H9 (cell line): ENCODE measurements at regions not wholly inside any gene's neighbourhood (a gene's known extent, or its start where the extent isn't known, plus 50 kb on each side); places are given as distances from the start of the nearest gene placed in this dataset.

Experiments
- DNase-seq: peaks from one replicate; pipeline ENCODE4 v3.0.0-alpha.2; 2017
- H2AFZ ChIP-seq: one replicate; pipeline ENCODE4 v1.6.1; 2013; ENCODE audit warnings: mild to moderate bottlenecking, low read length, control low read depth, moderate library complexity
- H2AK5ac ChIP-seq: 2 replicates; pipeline ENCODE4 v1.6.1; 2013; ENCODE audit warnings: low read length, control low read depth, mixed read lengths; ENCODE audit not compliant: insufficient read length
- H2BK120ac ChIP-seq: one replicate; pipeline ENCODE4 v1.6.1; 2013; ENCODE audit warnings: low read depth, mild to moderate bottlenecking, low read length, control low read depth, inconsistent platforms; ENCODE audit not compliant: poor library complexity, severe bottlenecking
- H2BK12ac ChIP-seq: 2 replicates; pipeline ENCODE4 v1.6.1; 2013; ENCODE audit warnings: low read length, control low read depth, mixed read lengths, low read depth; ENCODE audit not compliant: insufficient read length
- H2BK15ac ChIP-seq: 2 replicates; pipeline ENCODE4 v1.6.1; 2013; ENCODE audit warnings: low read depth, low read length, control low read depth
- H2BK20ac ChIP-seq: one replicate; pipeline ENCODE4 v1.6.1; 2013; ENCODE audit warnings: low read depth, mild to moderate bottlenecking, low read length, control low read depth, inconsistent platforms; ENCODE audit not compliant: poor library complexity, severe bottlenecking
- H2BK5ac ChIP-seq: 2 replicates; pipeline ENCODE4 v1.6.1; 2013; ENCODE audit warnings: low read length, control low read depth, mixed read lengths; ENCODE audit not compliant: insufficient read length
- H3K14ac ChIP-seq: 2 replicates; pipeline ENCODE4 v1.6.1; 2013; ENCODE audit warnings: low read length, control low read depth; ENCODE audit not compliant: insufficient read depth
- H3K18ac ChIP-seq: 2 replicates; pipeline ENCODE4 v1.6.1; 2013; ENCODE audit warnings: low read depth, mild to moderate bottlenecking, mixed read lengths, low read length, control low read depth; ENCODE audit not compliant: insufficient read length
- H3K23ac ChIP-seq: 2 replicates; pipeline ENCODE4 v1.6.1; 2013; ENCODE audit warnings: low read length, control low read depth, mixed read lengths, low read depth; ENCODE audit not compliant: insufficient read length
- H3K23me2 ChIP-seq: 2 replicates; pipeline ENCODE4 v1.6.1; 2013; ENCODE audit warnings: low read depth, mild to moderate bottlenecking, mixed read lengths, low read length, control low read depth; ENCODE audit not compliant: insufficient read length, poor library complexity, severe bottlenecking
- H3K27ac ChIP-seq: 2 replicates; pipeline ENCODE4 v1.5.1; 2013; ENCODE audit warnings: low read length, control low read depth, mixed read lengths, low read depth; ENCODE audit not compliant: insufficient read length
- H3K27me3 ChIP-seq: 2 replicates; pipeline ENCODE4 v1.6.1; 2013; ENCODE audit warnings: low read length, control low read depth, inconsistent platforms; ENCODE audit not compliant: insufficient read depth
- H3K4ac ChIP-seq: 2 replicates; pipeline ENCODE4 v1.6.1; 2013; ENCODE audit warnings: low read depth, mild to moderate bottlenecking, control low read depth, inconsistent platforms, low read length, moderate library complexity
- H3K4me1 ChIP-seq: 2 replicates; pipeline ENCODE4 v1.6.1; 2013; ENCODE audit warnings: low read length, control low read depth, inconsistent platforms; ENCODE audit not compliant: insufficient read depth
- H3K4me2 ChIP-seq: 2 replicates; pipeline ENCODE4 v1.6.1; 2013; ENCODE audit warnings: low read length, control low read depth, mixed read lengths; ENCODE audit not compliant: insufficient read length, insufficient read depth
- H3K56ac ChIP-seq: 2 replicates; pipeline ENCODE4 v1.6.1; 2013; ENCODE audit warnings: low read depth, mild to moderate bottlenecking, mixed read lengths, low read length, control low read depth; ENCODE audit not compliant: insufficient read length
- H3K79me1 ChIP-seq: 2 replicates; pipeline ENCODE4 v1.6.1; 2013; ENCODE audit warnings: low read depth, mild to moderate bottlenecking, moderate library complexity, low read length, control low read depth, inconsistent platforms; ENCODE audit not compliant: insufficient read depth, poor library complexity, severe bottlenecking
- H3K79me2 ChIP-seq: 2 replicates; pipeline ENCODE4 v1.6.1; 2013; ENCODE audit warnings: low read length, control low read depth, inconsistent platforms; ENCODE audit not compliant: insufficient read depth
- H3K9ac ChIP-seq: 2 replicates; pipeline ENCODE4 v1.6.1; 2013; ENCODE audit warnings: low read length, control low read depth, mixed read lengths; ENCODE audit not compliant: insufficient read length; ENCODE audit errors: extremely low read depth
- H3K9me3 ChIP-seq: one replicate; pipeline ENCODE4 v1.6.1; 2013; ENCODE audit warnings: low read depth, low read length, inconsistent platforms; ENCODE audit not compliant: control insufficient read depth
- H3T11ph ChIP-seq: one replicate; pipeline ENCODE4 v1.6.1; 2013; ENCODE audit warnings: mild to moderate bottlenecking, low read length, control low read depth, inconsistent platforms
- H4K20me1 ChIP-seq: one replicate; pipeline ENCODE4 v1.6.1; 2013; ENCODE audit not compliant: control insufficient read depth, insufficient read length, insufficient read depth
- H4K5ac ChIP-seq: 2 replicates; pipeline ENCODE4 v1.6.1; 2013; ENCODE audit warnings: low read depth, mild to moderate bottlenecking, mixed read lengths, low read length, control low read depth; ENCODE audit not compliant: insufficient read length
- H4K8ac ChIP-seq: replicated peaks from 2 replicates; pipeline ENCODE4 v1.6.1; 2013; ENCODE audit warnings: low read length, control low read depth, mixed read lengths, low read depth; ENCODE audit not compliant: insufficient read length
- H4K91ac ChIP-seq: 2 replicates; pipeline ENCODE4 v1.6.1; 2013; ENCODE audit warnings: low read depth, mild to moderate bottlenecking, moderate library complexity, mixed read lengths, low read length, control low read depth; ENCODE audit not compliant: insufficient read length
- H3K27ac Mint-ChIP-seq, 3 experiments: 2 replicates in 2 of 3; 3 replicates in 1 of 3; pipeline ENCODE4 v1.8.0; 2020 to 2021; ENCODE audit warnings: mixed read lengths in 3 of 3, mild to moderate bottlenecking in 1 of 3, moderate library complexity in 1 of 3
- H3K27me3 Mint-ChIP-seq: 2 replicates; pipeline ENCODE4 v1.8.0; 2021; ENCODE audit warnings: low read depth, mild to moderate bottlenecking, moderate library complexity, mixed read lengths
- H3K36me3 Mint-ChIP-seq, 3 experiments: 2 replicates in 2 of 3; 3 replicates in 1 of 3; pipeline ENCODE4 v1.8.0; 2020 to 2021; ENCODE audit warnings: low read depth in 3 of 3, mixed read lengths in 3 of 3; ENCODE audit not compliant: insufficient read depth in 1 of 3
- H3K4me1 Mint-ChIP-seq, 2 experiments: 2 replicates each; pipeline ENCODE4 v1.8.0; 2020; ENCODE audit warnings: mixed read lengths in 2 of 2
- H3K4me3 Mint-ChIP-seq, 2 experiments: 2 replicates in 1 of 2; 3 replicates in 1 of 2; pipeline ENCODE4 v1.8.0; 2020 to 2021; ENCODE audit warnings: mild to moderate bottlenecking in 2 of 2, mixed read lengths in 2 of 2, moderate library complexity in 1 of 2
- H3K9me3 Mint-ChIP-seq, 2 experiments: 2 replicates in 1 of 2; 3 replicates in 1 of 2; pipeline ENCODE4 v1.8.0; 2020; ENCODE audit warnings: mild to moderate bottlenecking in 2 of 2, mixed read lengths in 2 of 2, moderate library complexity in 1 of 2
- CTCF ChIP-seq: fragments of 200-600 bp; sonication (generic); conservative IDR thresholded peaks from 3 replicates; pipeline ENCODE4 v1.8.0; 2021; ENCODE audit warnings: antibody characterized with exemption, mild to moderate bottlenecking
- WGBS: extraction: QIAGEN DNeasy Blood & Tissue Kit; methylation state at CpG from one replicate; pipeline ENCODE4 v1.1.7; 2013; ENCODE audit warnings: missing lambda C conversion rate, low lambda C conversion rate, mixed read lengths; ENCODE audit not compliant: insufficient read length; ENCODE audit errors: extremely low coverage; 5-methylcytosine and 5-hydroxymethylcytosine counted together

GRCh38 chr2:215717501-215718381 is 281.9 kb upstream of the FN1 start:
- Histone ChIP-seq H3T11ph (no peak overlapping the region), H2BK12ac (no peak overlapping the region), H3K23me2 (no peaks in the 10 kb centered on the region), H3K4me2 (no peak overlapping the region), H3K18ac (no peak overlapping the region), H4K5ac (no peak overlapping the region), H3K56ac (no peak overlapping the region), H2AK5ac (no peak overlapping the region), H3K4me1 (no peaks in the 10 kb centered on the region), H3K79me1 (no peaks in the 10 kb centered on the region), H3K27me3 (no peaks in the 10 kb centered on the region), H3K4ac (no peak overlapping the region), H2AFZ (no peak overlapping the region), H3K79me2 (no peaks in the 10 kb centered on the region), H2BK120ac (no peak overlapping the region), H3K14ac (no peak overlapping the region), H3K9me3 (no peaks in the 10 kb centered on the region), H3K27ac (no peak overlapping the region), H2BK15ac (no peak overlapping the region), H2BK20ac (no peak overlapping the region), H4K8ac (no peak overlapping the region), H3K9ac (no peak overlapping the region), H2BK5ac (no peak overlapping the region), H4K91ac (no peak overlapping the region), H3K23ac (no peak overlapping the region), H4K20me1 (no peaks in the 10 kb centered on the region)
- Mint-ChIP-seq H3K27me3 (no peaks in the 10 kb centered on the region), H3K9me3 (peaks cover 0 to 2% of the 10 kb centered on the region in 2 experiments; a peak in 2 of 5 replicates), H3K27ac (no peak overlapping the region), H3K36me3 (no peaks in the 10 kb centered on the region), H3K4me3 (no peak overlapping the region), H3K4me1 (no peaks in the 10 kb centered on the region)
- DNase-seq = no peak
- TF ChIP-seq CTCF = no peak
- no CpG with 5 or more reads among the region's 11 CpGs for WGBS
